ENCODE measurements at regions not wholly inside any gene's neighbourhood (a gene's known extent, or its start where the extent isn't known, plus 50 kb on each side); places are given as distances from the start of the nearest gene placed in this dataset.
A peak's percentile ranks its signal among the peaks of the same experiment; 100 is the strongest.

- no peaks in the 10 kb centered on the region for H3K79me2 ChIP-seq (ENCODE audit: insufficient read depth, low read depth)
- H3K27ac ChIP-seq = no peak overlapping the region
- no peak overlapping the region for H3K4me3 ChIP-seq (IDR thresholded peaks at IDR 0.05; ENCODE audit: insufficient read depth, low read depth, low read length)
- no peak overlapping the region for H2AFZ ChIP-seq (ENCODE audit: low read depth)
- H3K36me3 ChIP-seq (ENCODE audit: insufficient read depth) = no peaks in the 10 kb centered on the region
- H3K9ac ChIP-seq = no peak overlapping the region
- peak; percentile 76 for TF ChIP-seq CTCF (conservative IDR thresholded peaks at IDR 0.05; ENCODE audit: low read depth, low read length)
- H3K4me2 ChIP-seq = no peak overlapping the region
- no peaks in the 10 kb centered on the region for H3K27me3 ChIP-seq (ENCODE audit: insufficient read depth, low read depth)
- no peaks in the 10 kb centered on the region for H4K20me1 ChIP-seq (ENCODE audit: insufficient read depth)
- no peaks in the 10 kb centered on the region for H3K4me1 ChIP-seq (ENCODE audit: low read depth, poor library complexity, severe bottlenecking)
These were observed 148.2 kb upstream of the SNX19 start for GRCh38 chr11:131064373-131064991.

GRCh38 chr11:131065435-131066413 lies 149.4 kb upstream of the SNX19 start:
- Histone ChIP-seq H3K4me3 (IDR thresholded peaks at IDR 0.05; ENCODE audit: insufficient read depth, low read depth, low read length) (no peak overlapping the region), H4K20me1 (ENCODE audit: insufficient read depth) (no peaks in the 10 kb centered on the region), H3K27ac (no peak overlapping the region), H3K36me3 (ENCODE audit: insufficient read depth) (no peaks in the 10 kb centered on the region), H3K27me3 (ENCODE audit: insufficient read depth, low read depth) (no peaks in the 10 kb centered on the region), H2AFZ (ENCODE audit: low read depth) (no peak overlapping the region), H3K4me1 (ENCODE audit: low read depth, poor library complexity, severe bottlenecking) (no peaks in the 10 kb centered on the region), H3K79me2 (ENCODE audit: insufficient read depth, low read depth) (no peaks in the 10 kb centered on the region), H3K4me2 (no peak overlapping the region), H3K9ac (no peak overlapping the region)
- TF ChIP-seq CTCF (conservative IDR thresholded peaks at IDR 0.05; ENCODE audit: low read depth, low read length) = no peak

GRCh38 chr11:131066551-131066950 lies 150.3 kb upstream of the SNX19 start:
- H3K27ac ChIP-seq = no peak overlapping the region
- no peak overlapping the region for H2AFZ ChIP-seq (ENCODE audit: low read depth)
- H3K9ac ChIP-seq = no peak overlapping the region
- TF ChIP-seq CTCF (conservative IDR thresholded peaks at IDR 0.05; ENCODE audit: low read depth, low read length) = no peak
- H3K27me3 ChIP-seq (ENCODE audit: insufficient read depth, low read depth) = no peaks in the 10 kb centered on the region
- no peaks in the 10 kb centered on the region for H3K4me1 ChIP-seq (ENCODE audit: low read depth, poor library complexity, severe bottlenecking)
- no peaks in the 10 kb centered on the region for H4K20me1 ChIP-seq (ENCODE audit: insufficient read depth)
- no peaks in the 10 kb centered on the region for H3K79me2 ChIP-seq (ENCODE audit: insufficient read depth, low read depth)
- no peaks in the 10 kb centered on the region for H3K36me3 ChIP-seq (ENCODE audit: insufficient read depth)
- no peak overlapping the region for H3K4me3 ChIP-seq (IDR thresholded peaks at IDR 0.05; ENCODE audit: insufficient read depth, low read depth, low read length)
- H3K4me2 ChIP-seq = no peak overlapping the region

- Histone ChIP-seq H3K79me2 (ENCODE audit: insufficient read depth, low read depth) (no peaks in the 10 kb centered on the region), H4K20me1 (ENCODE audit: insufficient read depth) (no peaks in the 10 kb centered on the region), H3K27me3 (ENCODE audit: insufficient read depth, low read depth) (no peaks in the 10 kb centered on the region), H3K27ac (no peak overlapping the region), H3K9ac (no peak overlapping the region), H3K4me3 (IDR thresholded peaks at IDR 0.05; ENCODE audit: insufficient read depth, low read depth, low read length) (no peak overlapping the region), H3K4me2 (no peak overlapping the region), H3K4me1 (ENCODE audit: low read depth, poor library complexity, severe bottlenecking) (no peaks in the 10 kb centered on the region), H2AFZ (ENCODE audit: low read depth) (no peak overlapping the region), H3K36me3 (ENCODE audit: insufficient read depth) (no peaks in the 10 kb centered on the region)
- TF ChIP-seq CTCF (conservative IDR thresholded peaks at IDR 0.05; ENCODE audit: low read depth, low read length) = no peak
These were observed 154.1 kb upstream of the SNX19 start for GRCh38 chr11:131070365-131070764.
